ENCODE measurements at regions not wholly inside any gene's neighbourhood (a gene's known extent, or its start where the extent isn't known, plus 50 kb on each side); places are given as distances from the start of the nearest gene placed in this dataset.

- Histone ChIP-seq H3K27ac (no peak overlapping the region), H3K9me3 (ENCODE audit: severe bottlenecking) (peaks cover 7% of the 10 kb centered on the region), H3K4me3 (ENCODE audit: low read depth, low read length) (no peak overlapping the region), H3K27me3 (ENCODE audit: insufficient read depth, low read depth, severe bottlenecking) (no peaks in the 10 kb centered on the region), H3K36me3 (no peaks in the 10 kb centered on the region)
- no peak for DNase-seq
- no peak for TF ChIP-seq CTCF (IDR thresholded peaks at IDR 0.05; ENCODE audit: low read depth, low read length)
Observed at GRCh38 chr3:59268170-59268569, 218.3 kb upstream of the CFAP20DC start.

GRCh38 chr3:59267021-59267420, 217.2 kb upstream of the CFAP20DC start:
- no peak for DNase-seq
- TF ChIP-seq CTCF (IDR thresholded peaks at IDR 0.05; ENCODE audit: low read depth, low read length): no peak
- H3K9me3 ChIP-seq (ENCODE audit: severe bottlenecking): peaks cover 7% of the 10 kb centered on the region
- H3K27me3 ChIP-seq (ENCODE audit: insufficient read depth, low read depth, severe bottlenecking): no peaks in the 10 kb centered on the region
- H3K27ac ChIP-seq: no peak overlapping the region
- no peaks in the 10 kb centered on the region for H3K36me3 ChIP-seq
- no peak overlapping the region for H3K4me3 ChIP-seq (ENCODE audit: low read depth, low read length)

GRCh38 chr3:59266551-59266950, 216.7 kb upstream of the CFAP20DC start:
- no peak for DNase-seq
- Histone ChIP-seq H3K9me3 (ENCODE audit: severe bottlenecking) (peaks cover 7% of the 10 kb centered on the region), H3K27ac (no peak overlapping the region), H3K36me3 (no peaks in the 10 kb centered on the region), H3K27me3 (ENCODE audit: insufficient read depth, low read depth, severe bottlenecking) (no peaks in the 10 kb centered on the region), H3K4me3 (ENCODE audit: low read depth, low read length) (no peak overlapping the region)
- no peak for TF ChIP-seq CTCF (IDR thresholded peaks at IDR 0.05; ENCODE audit: low read depth, low read length)

- H3K9me3 ChIP-seq (ENCODE audit: severe bottlenecking): peaks cover 7% of the 10 kb centered on the region
- no peaks in the 10 kb centered on the region for H3K27me3 ChIP-seq (ENCODE audit: insufficient read depth, low read depth, severe bottlenecking)
- TF ChIP-seq CTCF (IDR thresholded peaks at IDR 0.05; ENCODE audit: low read depth, low read length): no peak
- H3K4me3 ChIP-seq (ENCODE audit: low read depth, low read length): no peak overlapping the region
- no peak overlapping the region for H3K27ac ChIP-seq
- DNase-seq: no peak
- H3K36me3 ChIP-seq: no peaks in the 10 kb centered on the region
Observed at GRCh38 chr3:59265566-59265965, 215.7 kb upstream of the CFAP20DC start.

GRCh38 chr3:59264366-59264765, 214.5 kb upstream of the CFAP20DC start:
- H3K9me3 ChIP-seq (ENCODE audit: severe bottlenecking): peaks cover 7% of the 10 kb centered on the region
- H3K36me3 ChIP-seq: no peaks in the 10 kb centered on the region
- no peaks in the 10 kb centered on the region for H3K27me3 ChIP-seq (ENCODE audit: insufficient read depth, low read depth, severe bottlenecking)
- no peak overlapping the region for H3K27ac ChIP-seq
- H3K4me3 ChIP-seq (ENCODE audit: low read depth, low read length): no peak overlapping the region
- DNase-seq: no peak
- TF ChIP-seq CTCF (IDR thresholded peaks at IDR 0.05; ENCODE audit: low read depth, low read length): no peak

- no peak for TF ChIP-seq CTCF (IDR thresholded peaks at IDR 0.05; ENCODE audit: low read depth, low read length)
- no peak for DNase-seq
- no peaks in the 10 kb centered on the region for H3K27me3 ChIP-seq (ENCODE audit: insufficient read depth, low read depth, severe bottlenecking)
- H3K9me3 ChIP-seq (ENCODE audit: severe bottlenecking): peaks cover 7% of the 10 kb centered on the region
- H3K4me3 ChIP-seq (ENCODE audit: low read depth, low read length): no peak overlapping the region
- no peak overlapping the region for H3K27ac ChIP-seq
- no peaks in the 10 kb centered on the region for H3K36me3 ChIP-seq
Observed at GRCh38 chr3:59263152-59263551, 213.3 kb upstream of the CFAP20DC start.

All from WERI-Rb-1 (cell line).